ENCODE measurements at regions not wholly inside any gene's neighbourhood (a gene's known extent, or its start where the extent isn't known, plus 50 kb on each side); places are given as distances from the start of the nearest gene placed in this dataset.

- no peak overlapping the region for H4K91ac ChIP-seq (ENCODE audit: insufficient read depth, low read depth, low read length)
- H3K14ac ChIP-seq (replicated peaks; ENCODE audit: low read depth, low read length) = peak overlapping the region; percentile 56; the same call in 1 of the 2 replicates
- H3K4me1 ChIP-seq (ENCODE audit: control insufficient read depth, insufficient read depth, low read length) = peaks cover 13% of the 10 kb centered on the region
- H2AK5ac ChIP-seq (ENCODE audit: low read depth, low read length) = peak overlapping the region; percentile 85
- H2BK20ac ChIP-seq (ENCODE audit: low read depth, low read length) = peak overlapping the region; percentile 68; the same call in 1 of the 2 replicates
- no peak overlapping the region for H3K56ac ChIP-seq (ENCODE audit: extremely low read depth, insufficient read depth, low read length)
- TF ChIP-seq POLR2A (IDR thresholded peaks at IDR 0.05; ENCODE audit: low read depth, low read length) (no peak), SMC3 (IDR thresholded peaks at IDR 0.05; ENCODE audit: low read depth, low read length) (no peak), FOS (IDR thresholded peaks at IDR 0.05; ENCODE audit: low read depth, low read length) (no peak), BHLHE40 (IDR thresholded peaks at IDR 0.05; ENCODE audit: low read depth, low read length) (no peak), MAFK (IDR thresholded peaks at IDR 0.05; ENCODE audit: low read depth, low read length) (no peak), RCOR1 (IDR thresholded peaks at IDR 0.05; ENCODE audit: insufficient replicate concordance, low read length) (no peak), CHD1 (IDR thresholded peaks at IDR 0.05; ENCODE audit: low read depth, low read length) (no peak), CTCF (conservative IDR thresholded peaks at IDR 0.05; ENCODE audit: low read depth, low read length) (no peak), CEBPB (IDR thresholded peaks at IDR 0.05; ENCODE audit: low read depth, low read length) (no peak), MAZ (IDR thresholded peaks at IDR 0.05; ENCODE audit: borderline replicate concordance, low read depth, low read length) (no peak), USF2 (IDR thresholded peaks at IDR 0.05; ENCODE audit: low read depth, low read length) (no peak), NFE2L2 (IDR thresholded peaks at IDR 0.05; ENCODE audit: low read depth, low read length) (no peak), MXI1 (IDR thresholded peaks at IDR 0.05; ENCODE audit: borderline replicate concordance, low read depth, low read length) (no peak), RFX5 (IDR thresholded peaks at IDR 0.05; ENCODE audit: low read depth, low read length) (no peak)
- no peaks in the 10 kb centered on the region for H3K27me3 ChIP-seq (ENCODE audit: control insufficient read depth, insufficient read depth, low read length)
- BruUV-seq (replicated peaks) = no TSS peak
- no peak overlapping the region for H3K23ac ChIP-seq (ENCODE audit: low read depth, low read length)
- no peak overlapping the region for H3K9ac ChIP-seq (ENCODE audit: low read depth, low read length)
- peak overlapping the region; percentile 44; the same call in 1 of the 2 replicates for H2BK120ac ChIP-seq (ENCODE audit: low read depth, low read length)
- H3K27ac ChIP-seq (ENCODE audit: insufficient read depth, low read length) = no peak overlapping the region
- in situ Hi-C loops (cut with MboI; ENCODE audit: low sequenced_read_pairs) = no loop called here
- intact Hi-C loops (cut with micrococcal nuclease) = loop anchor here (5.0 kb wide), 1 partner anchor 77 kb away; the partner anchor contains the start of gene COL5A1
- H3K4ac ChIP-seq (ENCODE audit: low read depth, low read length) = peak overlapping the region; percentile 57
- no peaks in the 10 kb centered on the region for H4K20me1 ChIP-seq (ENCODE audit: insufficient read depth, low read length)
- no peak overlapping the region for H3K4me2 ChIP-seq (ENCODE audit: low read depth, low read length)
- CTCF ChIA-PET = no interaction called here
- WGBS, 2 experiments (ENCODE audit: extremely low coverage in 2 of 2, insufficient read length in 1 of 2) = 100% methylated on average over 1 of the region's 14 CpGs; no CpG with 5 or more reads in 1 of the 2 experiments
- no peak overlapping the region for H4K5ac ChIP-seq (ENCODE audit: low read depth, low read length)
- peak overlapping the region in 1 of 2 experiments; percentile 2; a peak in 1 of 4 replicates for H4K8ac ChIP-seq (ENCODE audit: low read depth in 2 of 2, low read length in 2 of 2)
- peak overlapping the region; percentile 45; the same call in 1 of the 2 replicates for H3K18ac ChIP-seq (ENCODE audit: low read depth, low read length)
- no peaks in the 10 kb centered on the region for H3K79me1 ChIP-seq (ENCODE audit: low read depth in 1 of 2, low read length in 2 of 2)
- DNase-seq (no peak), ATAC-seq (ENCODE audit: low read depth) (no peak)
- H2AK9ac ChIP-seq (replicated peaks; ENCODE audit: low read depth, low read length, poor library complexity) = no peak overlapping the region
- peak overlapping the region; percentile 3 for H2BK5ac ChIP-seq (ENCODE audit: low read depth, low read length, poor library complexity, severe bottlenecking)
- POLR2A ChIA-PET (ENCODE audit: unreplicated experiment) = no interaction called here
- H3K36me3 ChIP-seq (ENCODE audit: control insufficient read depth, insufficient read depth, low read length) = no peaks in the 10 kb centered on the region
- H3K9me1 ChIP-seq (ENCODE audit: insufficient read depth, low read length) = peaks cover 7% of the 10 kb centered on the region
- peaks cover 3% of the 10 kb centered on the region for H3K9me3 ChIP-seq (ENCODE audit: control insufficient read depth, insufficient read depth, low read length)
- H2AFZ ChIP-seq (replicated peaks; ENCODE audit: low read length, poor library complexity) = peak overlapping the region; percentile 23
- no peak overlapping the region for H3K4me3 ChIP-seq (ENCODE audit: insufficient read depth, low read depth, low read length)
- H2BK15ac ChIP-seq (ENCODE audit: low read depth, low read length) = peak overlapping the region; percentile 95; the same call in 2 of the 3 replicates
- dilution Hi-C loops (cut with HindIII; ENCODE audit: low sequenced_read_pairs, unreplicated experiment) = no loop called here
These were observed 76.2 kb upstream of the COL5A1 start for GRCh38 chr9:134565316-134565915.

Measured in IMR-90 (cell line).